ENCODE measurements at regions not wholly inside any gene's neighbourhood (a gene's known extent, or its start where the extent isn't known, plus 50 kb on each side); places are given as distances from the start of the nearest gene placed in this dataset.

GRCh38 chr9:8183618-8184017, 384.0 kb upstream of the DMAC1 start:
- TF ChIP-seq POU6F1 (CRISPR knock-in tag; IDR thresholded peaks at IDR 0.05; ENCODE audit: borderline replicate concordance, low read depth) = no peak
- TF ChIP-seq GLIS3 (CRISPR knock-in tag; IDR thresholded peaks at IDR 0.05) = no peak
- no peak for TF ChIP-seq ZC3H10 (CRISPR knock-in tag; IDR thresholded peaks at IDR 0.05)
- no peak for ATAC-seq

DNA sequence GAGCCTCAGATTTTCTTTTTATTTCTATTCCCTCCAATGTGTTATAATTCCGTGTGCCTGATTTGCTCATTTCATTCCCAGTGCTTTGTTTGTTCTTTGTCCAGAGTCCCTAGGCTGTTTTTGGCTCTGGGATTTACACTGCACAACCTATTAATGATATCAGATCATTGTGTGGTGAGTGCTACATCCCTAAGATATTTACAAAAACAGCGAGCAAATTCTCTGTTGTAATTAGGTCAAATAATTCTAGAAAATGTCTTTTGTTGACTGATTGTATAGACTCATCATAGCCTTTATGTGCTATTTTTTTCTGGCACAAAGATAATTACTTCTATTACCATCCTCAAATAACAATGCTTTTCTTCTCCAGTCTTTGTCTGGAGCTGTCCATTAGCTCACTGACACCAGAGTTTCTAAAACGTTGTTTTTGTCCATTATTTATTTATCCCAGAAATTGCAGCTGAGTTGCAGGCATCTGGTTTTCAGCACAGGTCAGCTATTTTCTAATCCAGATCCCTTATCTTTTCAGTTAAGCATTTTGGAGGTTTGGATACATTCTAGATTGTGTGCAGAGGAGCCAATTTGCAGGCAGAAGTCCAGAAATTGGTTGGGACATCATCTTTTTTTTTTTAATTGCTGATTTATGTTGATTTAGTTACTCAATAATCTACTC, 379.9 kb upstream of the DMAC1 start:
- TF ChIP-seq ZFP3 (CRISPR knock-in tag; IDR thresholded peaks at IDR 0.05) (no peak), CSDC2 (CRISPR knock-in tag; IDR thresholded peaks at IDR 0.05) (no peak), TCF4 (CRISPR knock-in tag; IDR thresholded peaks at IDR 0.05; ENCODE audit: borderline replicate concordance) (peak; percentile 70)

GRCh38 chr9:8172000-8172399, 372.4 kb upstream of the DMAC1 start:
- TF ChIP-seq CSDC2 (CRISPR knock-in tag; IDR thresholded peaks at IDR 0.05) = no peak
- TF ChIP-seq POU6F1 (CRISPR knock-in tag; IDR thresholded peaks at IDR 0.05; ENCODE audit: borderline replicate concordance, low read depth) = no peak
- no peak for TF ChIP-seq SNAI2 (CRISPR knock-in tag; IDR thresholded peaks at IDR 0.05)
- no peak for TF ChIP-seq ZFP30 (CRISPR knock-in tag; IDR thresholded peaks at IDR 0.05)
- TF ChIP-seq ZNF70 (CRISPR knock-in tag; IDR thresholded peaks at IDR 0.05) = no peak
- TF ChIP-seq ZFP3 (CRISPR knock-in tag; IDR thresholded peaks at IDR 0.05) = no peak
- TF ChIP-seq RARB (CRISPR knock-in tag; IDR thresholded peaks at IDR 0.05) = no peak
- TF ChIP-seq CSRNP3 (CRISPR knock-in tag; IDR thresholded peaks at IDR 0.05) = no peak
- TF ChIP-seq ZNF8 (CRISPR knock-in tag; IDR thresholded peaks at IDR 0.05) = no peak
- TF ChIP-seq TOX (CRISPR knock-in tag; IDR thresholded peaks at IDR 0.05; ENCODE audit: borderline replicate concordance) = no peak
- TF ChIP-seq ISL1 (CRISPR knock-in tag; IDR thresholded peaks at IDR 0.05) = no peak
- no peak for TF ChIP-seq CREB5 (CRISPR knock-in tag; IDR thresholded peaks at IDR 0.05; ENCODE audit: low read depth)
- no peak for TF ChIP-seq BACH2 (CRISPR knock-in tag; IDR thresholded peaks at IDR 0.05; ENCODE audit: borderline replicate concordance)
- TF ChIP-seq ZC3H10 (CRISPR knock-in tag; IDR thresholded peaks at IDR 0.05) = no peak
- TF ChIP-seq TCF4 (CRISPR knock-in tag; IDR thresholded peaks at IDR 0.05; ENCODE audit: borderline replicate concordance) = no peak
- TF ChIP-seq, protein P1, sequence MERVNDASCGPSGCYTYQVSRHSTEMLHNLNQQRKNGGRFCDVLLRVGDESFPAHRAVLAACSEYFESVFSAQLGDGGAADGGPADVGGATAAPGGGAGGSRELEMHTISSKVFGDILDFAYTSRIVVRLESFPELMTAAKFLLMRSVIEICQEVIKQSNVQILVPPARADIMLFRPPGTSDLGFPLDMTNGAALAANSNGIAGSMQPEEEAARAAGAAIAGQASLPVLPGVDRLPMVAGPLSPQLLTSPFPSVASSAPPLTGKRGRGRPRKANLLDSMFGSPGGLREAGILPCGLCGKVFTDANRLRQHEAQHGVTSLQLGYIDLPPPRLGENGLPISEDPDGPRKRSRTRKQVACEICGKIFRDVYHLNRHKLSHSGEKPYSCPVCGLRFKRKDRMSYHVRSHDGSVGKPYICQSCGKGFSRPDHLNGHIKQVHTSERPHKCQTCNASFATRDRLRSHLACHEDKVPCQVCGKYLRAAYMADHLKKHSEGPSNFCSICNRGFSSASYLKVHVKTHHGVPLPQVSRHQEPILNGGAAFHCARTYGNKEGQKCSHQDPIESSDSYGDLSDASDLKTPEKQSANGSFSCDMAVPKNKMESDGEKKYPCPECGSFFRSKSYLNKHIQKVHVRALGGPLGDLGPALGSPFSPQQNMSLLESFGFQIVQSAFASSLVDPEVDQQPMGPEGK (CRISPR knock-in tag; IDR thresholded peaks at IDR 0.05; ENCODE audit: borderline replicate concordance) = no peak
- TF ChIP-seq ARNTL (CRISPR knock-in tag; IDR thresholded peaks at IDR 0.05; ENCODE audit: borderline replicate concordance, low read depth) = no peak
- TF ChIP-seq GLIS3 (CRISPR knock-in tag; IDR thresholded peaks at IDR 0.05) = no peak
- TF ChIP-seq ZNF565 (CRISPR knock-in tag; conservative IDR thresholded peaks at IDR 0.05; ENCODE audit: low read depth) = no peak
- TF ChIP-seq PPARA (CRISPR knock-in tag; IDR thresholded peaks at IDR 0.05; ENCODE audit: borderline replicate concordance) = no peak
- ATAC-seq = no peak

More for the DNA sequence above, 379.9 kb upstream of the DMAC1 start:
- no peak; the same call in 2 of the 3 replicates for ATAC-seq

DNA sequence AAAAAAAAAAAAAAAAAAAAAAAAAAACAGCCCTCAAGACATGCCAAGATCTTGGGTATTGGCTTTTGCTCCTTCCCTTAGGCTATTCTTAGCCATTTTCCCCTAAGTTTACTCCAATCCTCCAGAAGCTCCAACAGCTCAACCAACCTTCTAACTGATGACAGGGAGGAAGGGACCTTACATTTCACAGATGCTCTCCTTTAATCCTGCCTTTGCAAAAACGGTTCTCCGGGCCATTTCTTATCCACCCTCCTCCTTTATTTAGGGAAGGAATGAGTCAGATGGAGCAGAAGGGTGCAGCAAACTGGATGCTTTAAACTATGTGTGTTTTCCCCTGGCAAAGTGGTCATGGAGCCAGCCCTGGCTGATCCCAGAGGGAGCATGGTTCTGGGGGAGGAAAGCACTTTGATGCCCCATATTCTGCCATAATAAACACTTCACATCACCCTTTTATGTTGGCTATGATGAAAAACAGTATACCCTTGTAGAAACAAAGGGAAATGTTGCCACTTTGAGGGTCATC, 369.4 kb upstream of the DMAC1 start:
- ATAC-seq = no peak
- TF ChIP-seq POU6F1 (CRISPR knock-in tag; IDR thresholded peaks at IDR 0.05; ENCODE audit: borderline replicate concordance, low read depth) (no peak), ZFP30 (CRISPR knock-in tag; IDR thresholded peaks at IDR 0.05) (no peak), RARB (CRISPR knock-in tag; IDR thresholded peaks at IDR 0.05) (no peak), ISL1 (CRISPR knock-in tag; IDR thresholded peaks at IDR 0.05) (no peak), ZNF565 (CRISPR knock-in tag; conservative IDR thresholded peaks at IDR 0.05; ENCODE audit: low read depth) (no peak), ZC3H10 (CRISPR knock-in tag; IDR thresholded peaks at IDR 0.05) (no peak), PPARA (CRISPR knock-in tag; IDR thresholded peaks at IDR 0.05; ENCODE audit: borderline replicate concordance) (no peak), ZFP3 (CRISPR knock-in tag; IDR thresholded peaks at IDR 0.05) (no peak), TCF4 (CRISPR knock-in tag; IDR thresholded peaks at IDR 0.05; ENCODE audit: borderline replicate concordance) (no peak), TSHZ2 (CRISPR knock-in tag; IDR thresholded peaks at IDR 0.05) (no peak), TOX (CRISPR knock-in tag; IDR thresholded peaks at IDR 0.05; ENCODE audit: borderline replicate concordance) (no peak), ESRRG (CRISPR knock-in tag; IDR thresholded peaks at IDR 0.05) (no peak)

All from SK-N-SH treated with all-trans-retinoic acid at 6 μM for 48 hours (cell line).